ENCODE measurements at regions not wholly inside any gene's neighbourhood (a gene's known extent, or its start where the extent isn't known, plus 50 kb on each side); places are given as distances from the start of the nearest gene placed in this dataset.

- TF ChIP-seq SMC3 (IDR thresholded peaks at IDR 0.05; ENCODE audit: low read depth, low read length) = no peak
- TF ChIP-seq CTCF (conservative IDR thresholded peaks at IDR 0.05; ENCODE audit: low read depth, low read length) = no peak
- TF ChIP-seq RAD21 (IDR thresholded peaks at IDR 0.05; ENCODE audit: low read length) = no peak
- no peak for TF ChIP-seq RCOR1 (IDR thresholded peaks at IDR 0.05; ENCODE audit: insufficient replicate concordance, low read length)
- no peak for TF ChIP-seq POLR2A (IDR thresholded peaks at IDR 0.05; ENCODE audit: low read depth, low read length)
These were observed 120.7 kb upstream of the TENM4 start for GRCh38 chr11:79561496-79561895.
